ENCODE measurements at regions not wholly inside any gene's neighbourhood (a gene's known extent, or its start where the extent isn't known, plus 50 kb on each side); places are given as distances from the start of the nearest gene placed in this dataset.

DNA sequence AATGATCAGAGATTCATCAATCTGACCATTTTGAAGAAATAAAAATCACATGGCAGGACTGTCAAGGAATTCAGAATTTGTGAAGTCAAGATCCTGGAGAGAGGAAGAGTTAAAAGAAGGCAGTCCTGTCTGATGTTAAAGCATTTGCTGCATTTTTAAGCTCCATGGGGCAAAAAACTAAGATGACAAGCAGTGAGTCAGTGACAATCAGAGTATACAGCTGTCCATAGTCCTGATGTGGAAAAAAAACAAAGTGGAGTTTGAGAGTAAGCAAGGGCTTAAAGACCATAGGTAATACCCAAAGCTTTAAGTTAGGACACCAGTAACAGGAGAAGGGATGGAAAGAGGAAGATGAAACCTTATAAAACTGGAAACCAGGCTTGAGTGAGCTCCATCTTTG is 412.7 kb upstream of the ANKRD30A start:
- TF ChIP-seq SMC3 (IDR thresholded peaks at IDR 0.05; ENCODE audit: low read depth, low read length) (no peak), CHD1 (IDR thresholded peaks at IDR 0.05; ENCODE audit: low read depth, low read length) (no peak), RCOR1 (IDR thresholded peaks at IDR 0.05; ENCODE audit: insufficient replicate concordance, low read length) (no peak), MAZ (IDR thresholded peaks at IDR 0.05; ENCODE audit: borderline replicate concordance, low read depth, low read length) (no peak), MAFK (IDR thresholded peaks at IDR 0.05; ENCODE audit: low read depth, low read length) (no peak), CEBPB (IDR thresholded peaks at IDR 0.05; ENCODE audit: low read depth, low read length) (no peak), POLR2A (IDR thresholded peaks at IDR 0.05; ENCODE audit: low read depth, low read length) (no peak), RAD21 (IDR thresholded peaks at IDR 0.05; ENCODE audit: low read length) (no peak), FOS (IDR thresholded peaks at IDR 0.05; ENCODE audit: low read depth, low read length) (no peak), RFX5 (IDR thresholded peaks at IDR 0.05; ENCODE audit: low read depth, low read length) (no peak), MXI1 (IDR thresholded peaks at IDR 0.05; ENCODE audit: borderline replicate concordance, low read depth, low read length) (no peak), BHLHE40 (IDR thresholded peaks at IDR 0.05; ENCODE audit: low read depth, low read length) (no peak), USF2 (IDR thresholded peaks at IDR 0.05; ENCODE audit: low read depth, low read length) (no peak), NFE2L2 (IDR thresholded peaks at IDR 0.05; ENCODE audit: low read depth, low read length) (no peak), ELK1 (IDR thresholded peaks at IDR 0.05; ENCODE audit: borderline replicate concordance, low read depth, low read length) (no peak)
- TF ChIP-seq, protein P1, sequence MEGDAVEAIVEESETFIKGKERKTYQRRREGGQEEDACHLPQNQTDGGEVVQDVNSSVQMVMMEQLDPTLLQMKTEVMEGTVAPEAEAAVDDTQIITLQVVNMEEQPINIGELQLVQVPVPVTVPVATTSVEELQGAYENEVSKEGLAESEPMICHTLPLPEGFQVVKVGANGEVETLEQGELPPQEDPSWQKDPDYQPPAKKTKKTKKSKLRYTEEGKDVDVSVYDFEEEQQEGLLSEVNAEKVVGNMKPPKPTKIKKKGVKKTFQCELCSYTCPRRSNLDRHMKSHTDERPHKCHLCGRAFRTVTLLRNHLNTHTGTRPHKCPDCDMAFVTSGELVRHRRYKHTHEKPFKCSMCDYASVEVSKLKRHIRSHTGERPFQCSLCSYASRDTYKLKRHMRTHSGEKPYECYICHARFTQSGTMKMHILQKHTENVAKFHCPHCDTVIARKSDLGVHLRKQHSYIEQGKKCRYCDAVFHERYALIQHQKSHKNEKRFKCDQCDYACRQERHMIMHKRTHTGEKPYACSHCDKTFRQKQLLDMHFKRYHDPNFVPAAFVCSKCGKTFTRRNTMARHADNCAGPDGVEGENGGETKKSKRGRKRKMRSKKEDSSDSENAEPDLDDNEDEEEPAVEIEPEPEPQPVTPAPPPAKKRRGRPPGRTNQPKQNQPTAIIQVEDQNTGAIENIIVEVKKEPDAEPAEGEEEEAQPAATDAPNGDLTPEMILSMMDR (conservative IDR thresholded peaks at IDR 0.05; ENCODE audit: low read depth, low read length): no peak
- Histone ChIP-seq H3K56ac (ENCODE audit: extremely low read depth, insufficient read depth, low read length) (no peak overlapping the region), H3K9ac (ENCODE audit: low read depth, low read length) (no peak overlapping the region), H4K5ac (ENCODE audit: low read depth, low read length) (no peak overlapping the region), H2BK15ac (ENCODE audit: low read depth, low read length) (no peak overlapping the region), H3K27ac (ENCODE audit: insufficient read depth, low read length) (no peak overlapping the region), H3K36me3 (ENCODE audit: control insufficient read depth, insufficient read depth, low read length) (no peaks in the 10 kb centered on the region), H2AK9ac (replicated peaks; ENCODE audit: low read depth, low read length, poor library complexity) (no peak overlapping the region), H3K4ac (ENCODE audit: low read depth, low read length) (no peak overlapping the region), H2BK5ac (ENCODE audit: low read depth, low read length, poor library complexity, severe bottlenecking) (no peak overlapping the region), H3K9me3 (ENCODE audit: control insufficient read depth, insufficient read depth, low read length) (no peaks in the 10 kb centered on the region), H4K8ac (ENCODE audit: low read depth in 2 of 2, low read length in 2 of 2) (no peak overlapping the region), H3K79me1 (ENCODE audit: low read depth in 1 of 2, low read length in 2 of 2) (no peaks in the 10 kb centered on the region), H2AFZ (replicated peaks; ENCODE audit: low read length, poor library complexity) (no peak overlapping the region), H3K14ac (replicated peaks; ENCODE audit: low read depth, low read length) (no peak overlapping the region), H3K4me1 (ENCODE audit: control insufficient read depth, insufficient read depth, low read length) (no peaks in the 10 kb centered on the region), H4K20me1 (ENCODE audit: insufficient read depth, low read length) (no peaks in the 10 kb centered on the region), H2AK5ac (ENCODE audit: low read depth, low read length) (no peak overlapping the region), H3K27me3 (ENCODE audit: control insufficient read depth, insufficient read depth, low read length) (no peaks in the 10 kb centered on the region), H3K9me1 (ENCODE audit: insufficient read depth, low read length) (no peaks in the 10 kb centered on the region), H2BK120ac (ENCODE audit: low read depth, low read length) (no peak overlapping the region), H3K4me2 (ENCODE audit: low read depth, low read length) (no peak overlapping the region), H2BK20ac (ENCODE audit: low read depth, low read length) (no peak overlapping the region), H3K23ac (ENCODE audit: low read depth, low read length) (no peak overlapping the region), H3K4me3 (ENCODE audit: insufficient read depth, low read depth, low read length) (no peak overlapping the region), H4K91ac (ENCODE audit: insufficient read depth, low read depth, low read length) (no peak overlapping the region), H3K18ac (ENCODE audit: low read depth, low read length) (no peak overlapping the region)
- ChIA-PET POLR2A (ENCODE audit: unreplicated experiment) (no interaction called here), CTCF (interaction anchor here (0.7 kb wide), 1 partner anchor 1075 kb away, joined by 3 read pairs; no protein-coding TSS in a partner anchor)
- no TSS peak for BruUV-seq (replicated peaks)
- ATAC-seq (ENCODE audit: low read depth) (peak; percentile 60), DNase-seq (peak; percentile 37)
- dilution Hi-C loops (cut with HindIII; ENCODE audit: low sequenced_read_pairs, unreplicated experiment) (no loop called here), in situ Hi-C loops (cut with MboI; ENCODE audit: low sequenced_read_pairs) (no loop called here), intact Hi-C loops (cut with micrococcal nuclease) (no loop called here)

Data from IMR-90 (cell line).